ENCODE measurements at regions not wholly inside any gene's neighbourhood (a gene's known extent, or its start where the extent isn't known, plus 50 kb on each side); places are given as distances from the start of the nearest gene placed in this dataset.

- TF ChIP-seq CHD7 (IDR thresholded peaks at IDR 0.05; ENCODE audit: insufficient replicate concordance, low read length) (no peak), ZNF274 (IDR thresholded peaks at IDR 0.05; ENCODE audit: borderline replicate concordance, extremely low read depth, low read length) (no peak)
These were observed 166.4 kb upstream of the ADGRL2 start (continued) for GRCh38 chr1:81634294-81634693.

Data from H1 (cell line).